HL-60/S4 treated with phorbol 12-myristate 13-acetate at 8.2 ng/mL for 4 days and 3 days (cell line): ENCODE measurements at regions not wholly inside any gene's neighbourhood (a gene's known extent, or its start where the extent isn't known, plus 50 kb on each side); places are given as distances from the start of the nearest gene placed in this dataset.

Experiments
- in situ Hi-C: fragments of 300-500 bp; cut with MboI; formaldehyde crosslinking; loops from 2 replicates; pipeline ENCODE4 v1.15.0; 2022; ENCODE audit warnings: low sequenced_read_pairs

- in situ Hi-C loops: no loop called here
Measured at GRCh38 chr2:235390108-235390815, 103.6 kb upstream of the AGAP1 start.

DNA sequence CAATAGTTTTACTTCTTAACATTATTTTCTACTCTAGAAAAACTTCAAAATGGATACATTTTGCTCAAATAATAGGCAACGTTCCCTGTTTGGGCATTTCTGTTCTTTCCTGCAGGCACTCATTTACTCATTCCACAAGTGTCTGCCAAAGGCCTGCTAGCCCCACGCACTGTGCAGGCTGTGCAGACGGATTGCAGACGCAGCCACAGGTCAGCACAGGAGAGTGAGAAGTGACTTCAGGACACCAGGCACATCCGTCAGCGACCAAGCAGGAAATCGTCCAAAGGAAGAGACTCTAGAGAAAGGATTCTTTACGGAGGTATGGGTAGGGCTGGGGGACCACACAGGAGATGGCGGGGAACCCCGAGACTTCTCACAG, 103.0 kb upstream of the AGAP1 start:
- in situ Hi-C loops: no loop called here

DNA sequence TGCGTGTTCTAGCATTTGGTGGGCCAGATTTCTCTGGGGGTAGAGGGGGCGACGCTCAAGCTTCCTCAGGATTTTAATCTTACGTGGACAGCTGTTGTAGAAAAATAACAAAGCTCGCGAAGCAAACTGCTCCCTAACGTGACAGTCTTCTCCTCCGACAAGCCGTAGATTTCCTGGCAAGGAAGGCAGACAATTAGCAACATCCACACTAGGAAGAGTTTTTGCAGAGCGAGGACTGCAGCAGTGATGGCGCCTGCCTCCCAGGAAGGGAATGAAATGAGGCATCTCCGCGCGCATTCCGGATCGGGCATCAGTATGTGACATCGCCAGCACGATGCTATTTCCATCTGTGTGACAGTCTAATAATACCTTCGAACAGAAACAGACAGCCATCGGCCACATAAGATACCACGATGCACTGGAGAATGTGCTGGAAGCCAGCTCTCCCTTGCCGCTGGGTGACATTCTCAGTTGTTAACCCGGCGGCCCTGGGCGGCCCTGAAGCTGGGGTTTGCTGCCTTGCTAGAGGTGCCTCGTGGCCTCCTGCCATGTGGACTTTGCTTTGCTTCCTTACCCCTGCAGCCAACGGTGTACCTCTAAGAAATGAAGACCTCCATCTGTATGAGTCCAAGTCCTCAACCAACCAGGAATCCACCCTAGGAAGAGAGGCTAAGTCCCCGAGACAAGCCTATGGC, 101.8 kb upstream of the AGAP1 start:
- in situ Hi-C loops: no loop called here

GRCh38 chr2:235394278-235394828, 99.5 kb upstream of the AGAP1 start:
- in situ Hi-C loops: no loop called here

DNA sequence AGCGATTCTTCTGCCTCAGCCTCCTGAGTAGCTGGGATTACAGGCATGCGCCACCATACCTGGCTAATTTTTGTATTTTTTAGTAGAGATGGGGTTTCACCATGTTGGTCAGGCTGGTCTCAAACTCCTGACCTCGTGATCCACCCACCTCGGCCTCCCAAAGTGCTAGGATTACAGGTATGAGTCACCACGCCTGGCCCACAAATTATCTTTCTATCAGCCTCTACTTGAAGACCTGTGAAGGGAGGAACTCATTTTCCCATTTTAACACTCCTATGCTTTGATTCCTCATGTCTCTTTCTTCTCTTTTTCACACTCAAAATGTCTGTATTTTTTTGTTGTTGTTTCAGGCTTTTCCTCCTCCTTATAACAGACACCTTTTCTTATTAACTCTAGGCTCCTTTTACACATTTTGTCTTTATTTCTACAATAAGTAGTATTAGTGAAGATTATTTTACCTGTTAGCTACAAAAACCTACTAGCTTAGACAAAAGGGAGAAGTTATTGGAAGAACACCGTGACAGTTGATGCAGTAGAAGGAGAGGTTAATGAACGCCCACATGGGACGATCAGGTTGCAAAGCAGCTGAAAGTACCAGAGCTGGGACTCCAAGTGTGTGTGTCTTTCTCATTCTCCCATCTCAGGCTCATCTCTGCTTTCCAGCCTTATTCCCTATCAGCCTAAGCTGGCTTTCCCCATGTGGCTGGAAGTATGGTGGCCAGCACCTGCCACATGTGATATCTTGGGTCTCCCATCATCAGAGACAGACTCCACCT, 97.6 kb upstream of the AGAP1 start:
- in situ Hi-C loops: no loop called here

GRCh38 chr2:235398321-235398720, 95.5 kb upstream of the AGAP1 start:
- in situ Hi-C loops: no loop called here

DNA sequence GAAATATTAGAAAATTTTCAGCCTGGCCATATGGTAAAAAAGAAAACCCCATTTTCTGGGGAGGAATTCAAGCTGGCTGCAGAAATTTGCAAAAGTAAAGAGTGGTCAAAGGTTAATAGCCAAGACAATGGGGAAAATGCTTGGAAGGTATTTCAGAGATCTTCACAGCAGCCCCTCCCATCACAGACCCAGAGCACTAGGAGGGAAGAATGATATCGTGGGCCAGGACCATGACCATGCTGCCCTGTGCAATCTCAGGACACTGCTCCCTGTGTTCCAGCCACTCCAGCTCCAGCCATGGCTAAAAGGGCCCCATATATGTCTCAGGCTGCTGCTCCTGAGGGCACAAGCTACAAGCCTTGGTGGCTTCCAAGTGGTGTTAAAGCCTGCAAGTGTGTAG, 93.9 kb upstream of the AGAP1 start:
- in situ Hi-C loops: no loop called here

DNA sequence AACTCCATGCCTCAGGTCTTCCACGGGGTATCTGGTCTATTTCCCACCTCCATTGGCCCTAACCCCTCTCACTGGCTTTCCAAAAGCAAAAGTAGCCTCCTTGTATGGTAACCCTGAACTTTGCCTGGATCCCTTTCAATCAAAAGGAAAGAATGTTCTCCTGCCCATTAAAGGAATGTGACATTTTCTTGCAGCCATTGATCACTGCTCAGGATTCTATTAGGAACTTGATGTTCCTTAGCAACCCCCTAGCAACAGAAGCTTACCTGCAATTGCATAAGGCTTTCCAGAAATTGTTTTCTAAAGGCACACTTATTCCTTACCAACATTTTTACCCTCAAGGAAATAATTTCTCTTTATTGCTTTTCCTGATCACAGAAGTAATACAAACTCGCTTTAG, 91.4 kb upstream of the AGAP1 start:
- in situ Hi-C loops: no loop called here

DNA sequence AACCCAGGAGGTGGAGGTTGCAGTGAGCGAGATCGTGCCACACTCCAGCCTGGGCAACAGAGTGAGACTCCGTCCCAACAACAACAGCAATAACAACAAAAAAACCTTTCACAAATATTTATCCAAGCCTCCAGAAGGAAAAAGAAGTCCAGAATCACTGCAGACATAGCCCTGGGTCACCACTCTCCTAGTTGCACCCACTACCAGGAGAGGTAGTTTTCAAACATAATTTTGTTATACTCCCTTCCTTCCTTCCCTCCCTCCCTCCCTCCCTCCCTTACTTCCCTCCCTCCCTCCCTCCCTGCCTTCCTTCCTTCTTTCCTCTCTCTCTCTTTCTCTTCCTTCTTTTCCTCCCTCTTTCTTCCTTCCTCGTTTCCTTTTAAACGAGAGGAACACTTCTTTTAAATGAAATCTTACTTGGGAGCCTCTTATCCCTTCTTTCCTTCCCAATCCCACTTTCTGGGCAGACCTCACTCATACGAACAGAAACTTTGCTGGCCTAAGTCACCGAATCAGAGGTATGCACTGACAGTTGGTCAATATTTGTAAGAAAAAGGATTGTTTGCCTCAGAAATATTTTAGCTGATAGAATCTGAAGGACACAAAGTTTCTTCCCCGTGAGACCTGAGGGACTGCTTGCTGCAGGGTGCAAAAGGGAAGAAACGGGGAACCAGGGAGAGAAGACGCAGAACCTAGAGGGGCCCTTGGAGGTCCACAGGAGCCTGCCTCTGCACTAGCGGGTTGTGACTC, 88.1 kb upstream of the AGAP1 start:
- in situ Hi-C loops: no loop called here

GRCh38 chr2:235406430-235406829, 87.4 kb upstream of the AGAP1 start:
- in situ Hi-C loops: no loop called here

GRCh38 chr2:235411905-235412485, 81.8 kb upstream of the AGAP1 start:
- in situ Hi-C loops: no loop called here

- in situ Hi-C loops: no loop called here
Measured at GRCh38 chr2:235413064-235413463, 80.8 kb upstream of the AGAP1 start.

DNA sequence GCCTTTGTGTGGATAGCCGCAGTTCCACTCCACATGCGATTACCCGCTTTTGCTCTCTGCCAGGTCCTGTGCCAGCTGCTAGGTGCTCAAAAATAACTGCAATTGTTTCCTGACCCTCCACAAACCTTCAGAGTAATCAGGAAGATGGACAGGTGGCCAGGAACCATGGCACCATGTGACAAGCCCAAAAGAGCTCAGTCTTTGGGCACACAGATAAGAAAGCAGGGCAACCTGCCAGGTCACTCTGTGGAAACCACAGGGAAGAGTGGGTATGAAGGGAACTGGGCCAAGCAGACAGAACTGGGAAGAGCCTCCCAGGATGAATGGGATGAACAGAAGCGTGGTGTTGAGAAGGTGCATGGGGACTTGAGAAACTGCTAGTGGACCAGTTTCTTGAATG, 79.4 kb upstream of the AGAP1 start:
- in situ Hi-C loops: no loop called here

DNA sequence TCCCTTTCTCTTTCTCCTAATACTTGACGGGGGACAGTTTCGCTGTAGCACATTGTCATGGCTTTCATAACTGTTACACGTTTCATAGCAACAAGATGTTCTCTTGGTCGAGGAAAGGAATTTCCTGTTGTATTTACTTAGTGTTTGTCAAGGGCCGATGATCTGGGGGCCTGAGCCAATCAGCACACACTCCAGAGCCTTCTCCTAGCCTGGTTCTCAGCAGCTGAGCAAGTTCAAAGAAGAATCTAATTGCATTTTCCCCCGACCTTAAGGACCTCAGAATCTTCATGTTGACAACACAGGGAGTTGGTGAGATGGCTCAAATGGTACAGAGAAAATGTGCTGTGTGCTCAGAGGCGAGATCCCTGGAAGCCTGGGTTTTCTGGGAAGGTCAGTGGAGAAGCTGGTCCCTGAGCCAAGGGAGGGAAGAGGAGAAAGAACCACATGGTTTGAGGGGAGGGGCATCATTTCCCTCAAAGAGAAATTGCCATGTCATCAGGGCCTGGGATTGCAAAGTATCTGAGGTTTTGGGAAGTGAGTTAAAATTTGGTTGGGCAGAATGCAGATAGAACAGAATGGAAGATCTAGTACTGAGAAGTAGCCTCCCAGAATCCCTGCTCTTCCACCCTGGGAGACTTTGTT, 76.9 kb upstream of the AGAP1 start:
- in situ Hi-C loops: no loop called here

DNA sequence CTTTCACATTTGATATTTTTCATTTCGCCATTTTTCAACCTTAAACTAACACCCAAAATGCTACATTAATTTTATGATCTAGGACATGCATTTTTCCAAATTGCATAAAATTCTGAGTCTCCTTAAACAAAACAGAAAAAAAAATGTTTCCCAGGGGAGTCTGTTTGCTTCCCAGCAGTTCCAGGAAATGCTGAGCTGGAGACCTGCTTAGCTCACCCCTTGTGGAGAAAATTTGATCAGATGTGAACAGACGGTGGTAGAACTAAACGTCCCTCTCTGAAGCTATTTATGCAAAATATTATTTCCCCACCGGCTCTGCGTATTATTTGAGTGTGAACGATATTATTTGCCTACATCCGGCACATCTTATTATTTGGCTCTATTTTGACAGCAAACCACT, 74.9 kb upstream of the AGAP1 start:
- in situ Hi-C loops: no loop called here

GRCh38 chr2:235419996-235420395, 73.8 kb upstream of the AGAP1 start:
- in situ Hi-C loops: no loop called here

GRCh38 chr2:235421618-235422017, 72.2 kb upstream of the AGAP1 start:
- in situ Hi-C loops: no loop called here

DNA sequence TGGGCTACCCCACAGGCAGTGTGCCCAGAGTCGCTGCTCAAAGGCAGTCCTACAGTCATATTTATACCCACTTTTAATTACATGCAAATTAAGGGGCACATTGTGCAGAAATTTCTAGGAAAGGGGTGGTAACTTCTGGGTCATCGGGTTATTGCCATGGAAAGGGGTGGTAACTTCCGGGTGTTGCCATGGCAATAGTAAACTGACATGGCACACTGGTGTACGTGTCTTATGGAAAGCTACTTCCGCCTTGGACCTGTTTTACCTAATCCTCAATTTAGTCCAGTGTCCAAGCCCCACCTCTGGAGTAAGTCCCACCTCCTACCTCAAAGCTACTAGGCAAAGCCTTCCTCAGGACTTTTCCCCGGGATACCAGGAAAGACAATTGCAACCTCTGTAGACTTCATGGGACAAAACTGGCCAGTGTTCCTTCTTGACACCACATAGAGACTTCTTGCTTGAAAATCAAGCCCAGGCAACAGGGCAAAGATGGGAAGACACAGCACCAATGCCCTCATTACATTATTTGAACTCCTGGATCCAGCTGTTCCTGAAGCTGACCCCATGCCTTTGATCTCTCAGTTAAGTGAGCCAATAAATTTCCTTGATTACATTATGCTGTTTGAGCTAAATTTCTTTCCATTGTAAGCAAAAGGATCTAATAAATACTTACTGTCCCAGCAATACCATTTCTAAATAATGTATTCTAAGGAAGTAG, 63.3 kb upstream of the AGAP1 start:
- in situ Hi-C loops: no loop called here

DNA sequence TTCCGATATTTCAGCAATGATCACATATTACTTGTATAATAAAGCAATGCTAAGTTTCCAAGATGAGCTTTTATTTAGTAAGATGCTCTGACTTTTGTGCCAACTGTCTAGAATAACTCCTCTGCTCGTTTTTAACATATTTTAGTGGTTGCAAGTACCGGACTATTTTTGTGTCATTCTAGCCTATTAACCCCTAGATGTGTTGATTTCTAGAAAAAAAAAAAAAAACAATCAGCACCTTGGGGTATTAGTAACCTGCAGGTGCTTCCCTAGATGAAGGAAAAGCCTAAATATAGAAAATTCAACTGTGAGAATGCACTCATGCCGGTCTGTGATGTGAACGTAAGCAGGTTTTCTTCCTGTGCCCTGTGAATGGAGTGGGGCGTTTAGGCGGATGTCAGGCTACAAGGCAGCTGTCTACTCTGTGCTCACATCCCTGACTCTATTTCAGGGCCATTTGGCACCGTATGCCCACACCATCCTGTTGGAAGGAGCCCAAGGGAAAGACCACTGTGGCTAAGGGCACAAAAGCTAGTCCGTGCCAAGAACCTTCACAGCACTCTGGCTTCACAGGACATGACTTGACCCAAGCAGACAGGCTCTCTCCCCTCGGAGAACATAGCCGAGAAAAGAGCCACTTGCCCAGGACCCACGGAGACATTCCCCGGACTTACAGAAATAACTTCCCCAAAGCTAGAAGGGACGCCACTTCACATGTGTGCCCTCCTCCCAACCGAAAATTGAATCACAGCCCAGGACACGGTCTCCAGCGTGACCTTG, 60.9 kb upstream of the AGAP1 start:
- in situ Hi-C loops: no loop called here
